K562 (cell line): ENCODE measurements at regions not wholly inside any gene's neighbourhood (a gene's known extent, or its start where the extent isn't known, plus 50 kb on each side); places are given as distances from the start of the nearest gene placed in this dataset.

ENCODE experiments used
- ARHGAP35 ChIP-seq: fragments of 450-650 bp; IDR thresholded peaks from 2 replicates; pipeline ENCODE4 v1.6.1; 2018; ENCODE audit not compliant: partially characterized antibody
- ARNT ChIP-seq, 2 experiments: fragments of 450-650 bp; IDR thresholded peaks; 2 replicates each; pipeline ENCODE4 v1.6.1; 2016; ENCODE audit warnings: mild to moderate bottlenecking in 1 of 2
- DACH1 ChIP-seq: fragments of 450-650 bp; IDR thresholded peaks from 2 replicates; pipeline ENCODE4 v1.6.1; 2018; ENCODE audit not compliant: partially characterized antibody
- LCOR ChIP-seq: sonication (generic); formaldehyde crosslinking; IDR thresholded peaks from 2 replicates; pipeline ENCODE4 v1.8.0; 2022; ENCODE audit warnings: mild to moderate bottlenecking, missing genetic modification reagents
- MECOM ChIP-seq: fragments of 250-450 bp; sonication (Bioruptor Pico); IDR thresholded peaks from 2 replicates; pipeline ENCODE4 v1.8.0; 2022; ENCODE audit warnings: inconsistent platforms
- POLR3A ChIP-seq: IDR thresholded peaks from 2 replicates; pipeline ENCODE4 v1.6.1; 2011; ENCODE audit warnings: borderline replicate concordance, mild to moderate bottlenecking, moderate library complexity; ENCODE audit not compliant: insufficient read length, insufficient read depth; ENCODE audit errors: extremely low read depth
- RB1 ChIP-seq: fragments of 450-650 bp; IDR thresholded peaks from 2 replicates; pipeline ENCODE4 v1.6.1; 2017; ENCODE audit warnings: low read depth, mild to moderate bottlenecking
- RERE ChIP-seq: sonication (generic); formaldehyde crosslinking; IDR thresholded peaks from 2 replicates; pipeline ENCODE4 v1.8.0; 2023; ENCODE audit warnings: missing genetic modification reagents, mild to moderate bottlenecking, borderline replicate concordance
- SIX5 ChIP-seq, 2 experiments: IDR thresholded peaks; 2 replicates each; pipeline ENCODE4 v1.6.1; 2011; ENCODE audit warnings: low read length in 2 of 2, borderline replicate concordance in 1 of 2, low read depth in 1 of 2, mild to moderate bottlenecking in 1 of 2, moderate library complexity in 1 of 2; ENCODE audit not compliant: insufficient read depth in 1 of 2
- TBP ChIP-seq: optimal IDR thresholded peaks from 2 replicates; pipeline ENCODE3; 2011; ENCODE audit warnings: low read depth, low read length, improper control_type of control experiment
- TFE3 ChIP-seq: fragments of 450-650 bp; formaldehyde crosslinking; IDR thresholded peaks from 2 replicates; pipeline ENCODE4 v1.4.0; 2020; ENCODE audit warnings: mild to moderate bottlenecking, mixed read lengths
- USF1 ChIP-seq: sonication (generic); formaldehyde crosslinking; IDR thresholded peaks from 2 replicates; pipeline ENCODE4 v1.9.0; 2022; ENCODE audit warnings: mild to moderate bottlenecking, missing genetic modification reagents
- XRCC3 ChIP-seq: fragments of 450-650 bp; IDR thresholded peaks from 2 replicates; pipeline ENCODE4 v1.6.1; 2017; ENCODE audit warnings: mild to moderate bottlenecking, moderate library complexity
- ZNF175 ChIP-seq: fragments of 200-800 bp; sonication (Bioruptor generic); IDR thresholded peaks from 2 replicates; pipeline ENCODE4 v1.6.1; 2016; ENCODE audit warnings: low read depth, mild to moderate bottlenecking, missing genetic modification characterization, missing compliant biosample characterization
- ZNF232 ChIP-seq: sonication (generic); formaldehyde crosslinking; IDR thresholded peaks from 2 replicates; pipeline ENCODE4 v1.8.0; 2022; ENCODE audit warnings: mild to moderate bottlenecking, missing genetic modification reagents
- ZNF311 ChIP-seq: fragments of 250-450 bp; sonication (Bioruptor Pico); IDR thresholded peaks from 2 replicates; pipeline ENCODE4 v1.4.0; 2020; ENCODE audit warnings: mild to moderate bottlenecking, moderate library complexity
- ZNF609 ChIP-seq: sonication (generic); formaldehyde crosslinking; IDR thresholded peaks from 2 replicates; pipeline ENCODE4 v1.8.1; 2023; ENCODE audit warnings: missing genetic modification reagents, mild to moderate bottlenecking, borderline replicate concordance

- TF ChIP-seq ZNF175 = no peak
- TF ChIP-seq TBP = no peak
- peak; percentile 67 for TF ChIP-seq TFE3 (CRISPR knock-in tag)
- TF ChIP-seq RB1 = no peak
- TF ChIP-seq LCOR = no peak
- TF ChIP-seq ZNF609 (CRISPR knock-in tag) = no peak
- no peak for TF ChIP-seq XRCC3
- no peak for TF ChIP-seq ZNF232 (CRISPR knock-in tag)
- TF ChIP-seq USF1 (CRISPR knock-in tag) = peak; percentile 58; the same call in 1 of the 2 replicates
- no peak for TF ChIP-seq ARNT (IDR thresholded peaks at IDR 0.05)
- no peak for TF ChIP-seq ZNF311 (CRISPR knock-in tag)
- no peak for TF ChIP-seq MECOM
- TF ChIP-seq SIX5 (IDR thresholded peaks at IDR 0.05; ENCODE audit: borderline replicate concordance in 1 of 2, insufficient read depth in 1 of 2, low read depth in 1 of 2, low read length in 2 of 2) = no peak
- no peak for TF ChIP-seq ARHGAP35
- TF ChIP-seq DACH1 = no peak
- TF ChIP-seq POLR3A = no peak
- TF ChIP-seq RERE = no peak
Observed at GRCh38 chr1:25003000-25003399, 72.9 kb upstream of the RUNX3 start (continued).
